Spleen (tissue), 11 donors: ENCODE measurements at regions not wholly inside any gene's neighbourhood (a gene's known extent, or its start where the extent isn't known, plus 50 kb on each side); places are given as distances from the start of the nearest gene placed in this dataset.

ENCODE experiments used
- DNase-seq: peaks from one replicate; pipeline ENCODE4 v3.0.0-alpha.2; 2020
- H3K27ac ChIP-seq, 8 donors: fragments of 200-600 bp; sonication (generic) in 7 of 8; 1 replicate in 4 of 8; 2 replicates in 4 of 8; pipeline versions ENCODE4 v1.5.0 to v1.8.0; 2016 to 2021; ENCODE audit warnings: inconsistent platforms in 4 of 8, mild to moderate bottlenecking in 4 of 8, moderate library complexity in 1 of 8
- H3K27me3 ChIP-seq, 7 donors: fragments of 200-600 bp; sonication (generic) in 6 of 7; replicated peaks in 1 of 7; 1 replicate in 4 of 7; 2 replicates in 3 of 7; pipeline versions ENCODE4 v1.5.0 to v1.8.0; 2016 to 2021; ENCODE audit warnings: inconsistent platforms in 3 of 7, mild to moderate bottlenecking in 1 of 7
- H3K36me3 ChIP-seq, 6 donors: fragments of 200-600 bp; sonication (generic) in 5 of 6; 1 replicate in 4 of 6; 2 replicates in 2 of 6; pipeline versions ENCODE4 v1.5.0 to v1.8.0; 2016 to 2021; ENCODE audit warnings: inconsistent platforms in 2 of 6
- H3K4me1 ChIP-seq, 6 donors: fragments of 200-600 bp; sonication (generic) in 5 of 6; 1 replicate in 3 of 6; 2 replicates in 3 of 6; pipeline versions ENCODE4 v1.5.0 to v1.8.0; 2016 to 2021; ENCODE audit warnings: inconsistent platforms in 3 of 6
- H3K4me3 ChIP-seq, 8 donors: fragments of 200-600 bp; sonication (generic) in 7 of 8; 1 replicate in 4 of 8; 2 replicates in 4 of 8; pipeline versions ENCODE4 v1.5.0 to v1.8.0; 2016 to 2021; ENCODE audit warnings: inconsistent platforms in 4 of 8, mild to moderate bottlenecking in 4 of 8, moderate library complexity in 2 of 8
- H3K9me3 ChIP-seq, 8 donors: fragments of 200-600 bp; sonication (generic) in 7 of 8; 1 replicate in 4 of 8; 2 replicates in 4 of 8; pipeline versions ENCODE4 v1.5.0 to v1.8.0; 2016 to 2021; ENCODE audit warnings: inconsistent platforms in 4 of 8
- POLR2A ChIP-seq, 3 donors: fragments of 450-650 bp; IDR thresholded peaks; one replicate each; pipeline ENCODE4 v1.5.1; 2017; ENCODE audit warnings: antibody characterized with exemption in 3 of 3, mild to moderate bottlenecking in 1 of 3
- POLR2AphosphoS5 ChIP-seq, 3 donors: sonication (generic); formaldehyde crosslinking; IDR thresholded peaks; one replicate each; pipeline ENCODE4 v1.5.1; 2017; ENCODE audit warnings: antibody characterized with exemption in 3 of 3
- WGBS, 5 donors: extraction: QIAGEN DNeasy Blood & Tissue Kit in 3 of 5; methylation state at CpG; one replicate each; pipeline versions ENCODE4 v1.1.5 to v1.1.7; 2013 to 2018; 5-methylcytosine and 5-hydroxymethylcytosine counted together
- intact Hi-C: fragments of 100-400 bp; cut with DNase I; formaldehyde crosslinking; loops from one replicate; pipeline ENCODE4 v1.15.0; 2023; ENCODE audit warnings: low total_unique reads
- TF ChIP-seq, protein P1 (sequence below), 11 experiments: fragments of 200-600 bp in 7 of 11; fragments of 450-650 bp in 4 of 11; sonication (generic) in 4 of 11; IDR thresholded peaks in 8 of 11; conservative IDR thresholded peaks in 3 of 11; 1 replicate in 7 of 11; 2 replicates in 4 of 11; pipeline versions ENCODE4 v1.4.0 to v1.8.0; 2016 to 2021; ENCODE audit warnings: antibody characterized with exemption in 11 of 11, inconsistent platforms in 4 of 11, mild to moderate bottlenecking in 1 of 11
- donor health status: healthy with polysubstance abuse.
- donor health status: DM: no; HTN: no; CAD: no; lungs with moderate emphysema.
- donor health status: DM: no; HTN: no; CAD: no.
- donor health status: Bipolar disorder and iron deficiency.
- donor health status: healthy.
- donor health status: DM: no; HTN: no; CAD: no.
- donor health status: DM: yes; HTN: yes; CAD: no.

DNA sequence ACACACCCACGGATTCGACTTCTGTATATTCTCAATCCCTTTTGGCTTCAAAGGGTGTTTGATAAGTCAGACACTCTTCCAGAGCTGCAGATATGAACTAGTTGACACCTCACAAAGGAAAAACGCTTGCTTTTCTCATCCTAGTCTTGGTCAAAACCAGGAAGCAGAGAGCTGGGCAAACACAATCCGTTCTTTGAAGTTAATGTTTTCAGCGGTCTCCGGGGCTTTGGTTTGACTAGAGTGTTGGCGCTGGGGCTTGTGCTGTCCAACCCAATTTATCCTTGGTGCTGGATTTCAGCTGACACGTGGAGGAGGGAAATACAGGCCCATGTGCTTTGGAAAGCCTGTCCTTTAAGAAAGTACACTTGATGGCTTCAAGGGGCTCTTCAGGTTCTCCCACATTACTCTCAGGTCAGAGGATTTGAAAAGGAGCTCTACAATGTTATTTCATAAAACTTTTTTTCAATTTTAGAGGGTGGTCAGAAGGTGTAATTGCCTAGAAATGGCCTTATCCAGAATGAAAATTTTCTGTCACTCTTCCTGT, 985.8 kb downstream of the VRK1 start:
- Histone ChIP-seq H3K4me1 (no peaks in the 10 kb centered on the region), H3K27ac (no peak overlapping the region), H3K36me3 (no peaks in the 10 kb centered on the region), H3K4me3 (no peak overlapping the region), H3K27me3 (no peaks in the 10 kb centered on the region), H3K9me3 (no peaks in the 10 kb centered on the region)
- DNase-seq = no peak
- TF ChIP-seq POLR2AphosphoS5 (IDR thresholded peaks at IDR 0.05) (no peak), POLR2A (IDR thresholded peaks at IDR 0.05) (no peak)
- TF ChIP-seq, protein P1, sequence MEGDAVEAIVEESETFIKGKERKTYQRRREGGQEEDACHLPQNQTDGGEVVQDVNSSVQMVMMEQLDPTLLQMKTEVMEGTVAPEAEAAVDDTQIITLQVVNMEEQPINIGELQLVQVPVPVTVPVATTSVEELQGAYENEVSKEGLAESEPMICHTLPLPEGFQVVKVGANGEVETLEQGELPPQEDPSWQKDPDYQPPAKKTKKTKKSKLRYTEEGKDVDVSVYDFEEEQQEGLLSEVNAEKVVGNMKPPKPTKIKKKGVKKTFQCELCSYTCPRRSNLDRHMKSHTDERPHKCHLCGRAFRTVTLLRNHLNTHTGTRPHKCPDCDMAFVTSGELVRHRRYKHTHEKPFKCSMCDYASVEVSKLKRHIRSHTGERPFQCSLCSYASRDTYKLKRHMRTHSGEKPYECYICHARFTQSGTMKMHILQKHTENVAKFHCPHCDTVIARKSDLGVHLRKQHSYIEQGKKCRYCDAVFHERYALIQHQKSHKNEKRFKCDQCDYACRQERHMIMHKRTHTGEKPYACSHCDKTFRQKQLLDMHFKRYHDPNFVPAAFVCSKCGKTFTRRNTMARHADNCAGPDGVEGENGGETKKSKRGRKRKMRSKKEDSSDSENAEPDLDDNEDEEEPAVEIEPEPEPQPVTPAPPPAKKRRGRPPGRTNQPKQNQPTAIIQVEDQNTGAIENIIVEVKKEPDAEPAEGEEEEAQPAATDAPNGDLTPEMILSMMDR (IDR thresholded peaks at IDR 0.05 in 8 of 11, conservative IDR thresholded peaks at IDR 0.05 in 3 of 11) = no peak
- intact Hi-C loops = no loop called here
- 80 to 89% (median 84%) methylated on average over 8 of the region's 8 CpGs for WGBS, 5 donors

DNA sequence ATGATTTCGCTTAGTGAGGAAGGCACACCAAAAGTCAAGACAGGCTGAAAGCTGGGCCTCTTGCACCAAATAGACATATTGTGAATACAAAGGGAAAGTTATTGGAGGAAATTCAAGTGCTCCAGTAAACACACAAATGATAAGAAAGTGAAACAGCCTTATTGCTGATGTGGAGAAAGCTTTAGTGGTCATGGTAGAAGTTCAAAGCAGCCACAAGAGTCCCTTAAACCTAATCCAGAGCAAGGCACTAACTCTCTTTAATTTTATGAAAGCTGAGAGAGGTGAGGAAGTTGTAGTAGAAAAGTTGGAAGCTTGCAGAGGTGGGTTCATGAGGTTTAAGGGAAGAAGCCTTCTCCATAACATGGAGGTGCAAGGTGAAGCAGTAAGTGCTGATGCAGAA, 988.3 kb downstream of the VRK1 start:
- WGBS, 5 donors = 83 to 100% (median 98%) methylated on average over 1 of the region's 1 CpG
- no peak overlapping the region for H3K4me3 ChIP-seq
- no peaks in the 10 kb centered on the region for H3K27me3 ChIP-seq
- intact Hi-C loops = no loop called here
- DNase-seq = no peak
- no peaks in the 10 kb centered on the region for H3K36me3 ChIP-seq
- no peaks in the 10 kb centered on the region for H3K9me3 ChIP-seq
- TF ChIP-seq POLR2AphosphoS5 (IDR thresholded peaks at IDR 0.05) (no peak), POLR2A (IDR thresholded peaks at IDR 0.05) (no peak)
- TF ChIP-seq, protein P1 (IDR thresholded peaks at IDR 0.05 in 8 of 11, conservative IDR thresholded peaks at IDR 0.05 in 3 of 11) = no peak
- H3K4me1 ChIP-seq = no peaks in the 10 kb centered on the region
- H3K27ac ChIP-seq = no peak overlapping the region

DNA sequence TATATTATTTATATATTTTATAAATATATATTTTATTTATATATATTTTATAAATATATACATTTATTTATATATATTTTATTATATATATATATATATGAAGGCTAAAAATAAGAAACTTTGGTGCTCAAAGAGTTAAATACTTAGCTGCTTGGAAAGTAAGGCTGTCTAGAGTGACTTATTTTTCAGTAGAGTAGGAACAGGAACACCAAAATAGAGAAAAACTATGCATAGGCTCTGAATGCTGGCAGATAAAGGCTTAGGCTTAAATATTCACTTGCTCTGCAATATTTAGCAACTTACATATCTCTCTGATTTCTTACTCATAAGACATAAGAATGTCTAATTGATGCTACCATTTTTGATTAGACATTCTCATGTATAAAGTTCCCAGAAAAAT, 991.2 kb downstream of the VRK1 start:
- intact Hi-C loops = no loop called here
- DNase-seq = no peak
- no peaks in the 10 kb centered on the region for H3K36me3 ChIP-seq
- H3K27me3 ChIP-seq = no peaks in the 10 kb centered on the region
- no peaks in the 10 kb centered on the region for H3K4me1 ChIP-seq
- H3K27ac ChIP-seq = no peak overlapping the region
- no peak overlapping the region for H3K4me3 ChIP-seq
- TF ChIP-seq POLR2AphosphoS5 (IDR thresholded peaks at IDR 0.05) = no peak
- TF ChIP-seq, protein P1 (IDR thresholded peaks at IDR 0.05 in 8 of 11, conservative IDR thresholded peaks at IDR 0.05 in 3 of 11) = no peak
- H3K9me3 ChIP-seq = no peaks in the 10 kb centered on the region

DNA sequence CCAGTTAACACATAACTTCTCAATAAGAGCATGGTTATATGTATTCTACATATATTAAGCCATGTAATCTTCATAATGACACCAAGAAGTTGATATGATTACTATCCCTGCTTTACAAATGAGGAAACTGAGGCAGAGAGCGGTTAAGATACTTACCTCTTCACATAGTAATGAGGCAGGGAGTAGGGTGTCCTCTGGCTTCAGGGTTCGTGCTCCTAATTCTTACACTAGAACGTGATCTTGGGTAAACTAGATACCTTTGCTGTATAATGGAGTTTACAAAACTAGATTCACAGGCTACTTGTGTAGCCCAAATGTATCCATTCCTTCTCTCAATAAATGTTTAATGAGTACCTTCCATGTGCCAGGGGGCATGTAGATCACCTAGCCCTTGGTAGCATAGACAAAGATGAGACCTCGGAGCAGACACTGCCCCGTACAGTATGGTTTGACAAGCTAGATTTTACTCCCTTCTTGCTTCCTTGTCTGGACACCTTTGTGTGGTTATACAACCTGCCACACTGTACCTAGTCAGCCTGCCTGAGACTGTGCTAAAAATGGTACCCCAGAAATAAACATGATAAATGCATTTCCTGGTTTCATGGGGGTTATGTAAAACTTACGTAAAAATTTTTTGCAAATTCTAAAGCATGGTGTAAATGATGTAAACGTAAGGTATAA, 991.8 kb downstream of the VRK1 start:
- H3K4me1 ChIP-seq = no peaks in the 10 kb centered on the region
- H3K9me3 ChIP-seq = no peaks in the 10 kb centered on the region
- no peaks in the 10 kb centered on the region for H3K36me3 ChIP-seq
- H3K27ac ChIP-seq = no peak overlapping the region
- no peak for DNase-seq
- intact Hi-C loops = no loop called here
- 88 to 96% (median 91%) methylated on average over 7 of the region's 7 CpGs for WGBS, 5 donors
- H3K27me3 ChIP-seq = no peaks in the 10 kb centered on the region
- no peak for TF ChIP-seq POLR2A (IDR thresholded peaks at IDR 0.05)
- TF ChIP-seq, protein P1 (IDR thresholded peaks at IDR 0.05 in 8 of 11, conservative IDR thresholded peaks at IDR 0.05 in 3 of 11) = no peak
- TF ChIP-seq POLR2AphosphoS5 (IDR thresholded peaks at IDR 0.05) = no peak
- no peak overlapping the region for H3K4me3 ChIP-seq
